CD4-positive, alpha-beta T cell treated with Interleukin-4 for 1 hour (primary cell): ENCODE measurements at regions not wholly inside any gene's neighbourhood (a gene's known extent, or its start where the extent isn't known, plus 50 kb on each side); places are given as distances from the start of the nearest gene placed in this dataset.
"Not testable (repeated sequence)": the region's sequence is repeated elsewhere in the genome, so short reads cannot be mapped to it uniquely, and the experiment has no call there.

ENCODE experiments used
- DNase-seq, 2 donors: peaks; one replicate each; pipeline ENCODE4 v3.0.0-alpha.2; 2020 to 2022

- no peak for DNase-seq
These were observed 153.9 kb downstream of the RNASET2 start for GRCh38 chr6:166802401-166802800.

GRCh38 chr6:166800137-166800536 is 156.2 kb downstream of the RNASET2 start:
- no peak for DNase-seq

- no peak for DNase-seq
These were observed 157.7 kb downstream of the RNASET2 start for GRCh38 chr6:166798652-166799051.

GRCh38 chr6:166796610-166797009 is 159.7 kb downstream of the RNASET2 start:
- no peak for DNase-seq

GRCh38 chr6:166795879-166796278 is 160.5 kb downstream of the RNASET2 start:
- DNase-seq: no peak

GRCh38 chr6:166790808-166791207 is 163.8 kb upstream of the RPS6KA2 start:
- not testable (repeated sequence) for DNase-seq

- not testable (repeated sequence) for DNase-seq
These were observed 161.9 kb upstream of the RPS6KA2 start for GRCh38 chr6:166788846-166789529.

- peak in 1 of 2 donors; percentile 73 for DNase-seq
These were observed 159.7 kb upstream of the RPS6KA2 start for GRCh38 chr6:166786704-166787293.

GRCh38 chr6:166785131-166785530 is 158.1 kb upstream of the RPS6KA2 start:
- DNase-seq: no peak

GRCh38 chr6:166784691-166785090 is 157.6 kb upstream of the RPS6KA2 start:
- DNase-seq: no peak

GRCh38 chr6:166782520-166782919 is 155.5 kb upstream of the RPS6KA2 start:
- no peak for DNase-seq

GRCh38 chr6:166781331-166781730 is 154.3 kb upstream of the RPS6KA2 start:
- no peak for DNase-seq

- DNase-seq: no peak
These were observed 153.1 kb upstream of the RPS6KA2 start for GRCh38 chr6:166779963-166780683.

GRCh38 chr6:166779381-166779780 is 152.3 kb upstream of the RPS6KA2 start:
- DNase-seq: no peak

- DNase-seq: no peak
These were observed 151.7 kb upstream of the RPS6KA2 start for GRCh38 chr6:166778776-166779175.

- DNase-seq: no peak
These were observed 151.0 kb upstream of the RPS6KA2 start for GRCh38 chr6:166778046-166778445.

GRCh38 chr6:166777096-166777630 is 150.1 kb upstream of the RPS6KA2 start:
- no peak for DNase-seq

- no peak for DNase-seq
These were observed 149.5 kb upstream of the RPS6KA2 start for GRCh38 chr6:166776571-166776970.

GRCh38 chr6:166775923-166776220 is 148.8 kb upstream of the RPS6KA2 start:
- DNase-seq: no peak

- peak; percentile 67 to 78 for DNase-seq
These were observed 148.3 kb upstream of the RPS6KA2 start for GRCh38 chr6:166775180-166775922.

- DNase-seq: no peak
These were observed 147.7 kb upstream of the RPS6KA2 start for GRCh38 chr6:166774770-166775169.

GRCh38 chr6:166774292-166774691 is 147.2 kb upstream of the RPS6KA2 start:
- no peak for DNase-seq

- no peak for DNase-seq
These were observed 145.5 kb upstream of the RPS6KA2 start for GRCh38 chr6:166772518-166772917.
